A673 (cell line): ENCODE measurements at regions not wholly inside any gene's neighbourhood (a gene's known extent, or its start where the extent isn't known, plus 50 kb on each side); places are given as distances from the start of the nearest gene placed in this dataset.

Experiments used
- BruUV-seq: library from RNA; stranded (reverse); fragments of 400-500 nt; replicated peaks from 2 replicates; lab custom pipeline; 2021; lab: Mats Ljungman, UMichigan
- CTCF ChIA-PET: fragments of 300-600 bp; sonication (Branson Sonifier 250); formaldehyde crosslinking; loops from one replicate; lab custom pipeline; 2022; ENCODE audit warnings: antibody characterized with exemption; lab: Charles Lee
- POLR2A ChIA-PET: fragments of 300-600 bp; sonication (Branson Sonifier 250); formaldehyde crosslinking; loops from one replicate; lab custom pipeline; 2022; ENCODE audit warnings: antibody characterized with exemption; ENCODE audit not compliant: low non-redundant PET; lab: Charles Lee
- DNase-seq: peaks from one replicate; pipeline ENCODE4 v3.0.0-alpha.2; 2015; ENCODE audit warnings: low spot score
- H3K27ac ChIP-seq: fragments of 200-600 bp; sonication (generic); 2 replicates; pipeline ENCODE4 v1.5.1; 2016; ENCODE audit warnings: mixed run types, low read depth, mild to moderate bottlenecking, mixed read lengths, antibody characterized with exemption, low read length; ENCODE audit not compliant: poor library complexity, severe bottlenecking
- H3K27me3 ChIP-seq: fragments of 200-600 bp; sonication (generic); replicated peaks from 2 replicates; pipeline ENCODE4 v1.6.1; 2017; ENCODE audit warnings: mixed run types, low read depth, mild to moderate bottlenecking, mixed read lengths, antibody characterized with exemption, low read length; ENCODE audit not compliant: insufficient read depth, poor library complexity
- H3K36me3 ChIP-seq: fragments of 200-600 bp; sonication (generic); 2 replicates; pipeline ENCODE4 v1.6.1; 2016; ENCODE audit warnings: mixed run types, mild to moderate bottlenecking, mixed read lengths, antibody characterized with exemption, low read length; ENCODE audit not compliant: insufficient read depth, poor library complexity, severe bottlenecking
- H3K4me1 ChIP-seq: fragments of 200-600 bp; sonication (generic); 2 replicates; pipeline ENCODE4 v1.6.1; 2017; ENCODE audit warnings: mixed run types, mild to moderate bottlenecking, mixed read lengths, antibody characterized with exemption, low read length; ENCODE audit not compliant: insufficient read depth, poor library complexity, severe bottlenecking
- H3K4me3 ChIP-seq: fragments of 200-600 bp; sonication (generic); 2 replicates; pipeline ENCODE4 v1.5.1; 2016; ENCODE audit warnings: low read depth, mixed run types, mild to moderate bottlenecking, mixed read lengths, low read length; ENCODE audit not compliant: poor library complexity, severe bottlenecking
- H3K9me3 ChIP-seq: fragments of 200-600 bp; sonication (generic); 2 replicates; pipeline ENCODE4 v1.6.1; 2016; ENCODE audit warnings: mixed run types, low read depth, mild to moderate bottlenecking, mixed read lengths, antibody characterized with exemption, low read length; ENCODE audit not compliant: poor library complexity, severe bottlenecking
- CTCF ChIP-seq: fragments of 300-800, 200-600 bp; sonication (generic); conservative IDR thresholded peaks from 2 replicates; pipeline ENCODE4 v1.5.1; 2017; ENCODE audit warnings: low read depth, mild to moderate bottlenecking, antibody characterized with exemption, low read length, moderate library complexity, mixed read lengths
- EZH2 ChIP-seq: fragments of 200-600 bp; sonication (generic); IDR thresholded peaks from 2 replicates; pipeline ENCODE4 v1.6.1; 2017; ENCODE audit warnings: borderline replicate concordance, low read depth, mild to moderate bottlenecking, mixed read lengths, antibody characterized with exemption, low read length; ENCODE audit not compliant: poor library complexity, severe bottlenecking
- intact Hi-C: fragments of 100-400 bp; cut with micrococcal nuclease; formaldehyde crosslinking; loops from one replicate; pipeline ENCODE4 v1.10.0; 2022; ENCODE audit not compliant: unreplicated experiment

- Histone ChIP-seq H3K9me3 (peaks cover 12% of the 10 kb centered on the region), H3K4me1 (peaks cover 8% of the 10 kb centered on the region), H3K36me3 (no peaks in the 10 kb centered on the region), H3K27me3 (no peaks in the 10 kb centered on the region), H3K27ac (peak overlapping the region; percentile 21), H3K4me3 (no peak overlapping the region)
- TF ChIP-seq CTCF (no peak), EZH2 (no peak)
- intact Hi-C loops, result no loop called here
- BruUV-seq, result no TSS peak
- DNase-seq, result no peak
- POLR2A ChIA-PET, result no interaction called here
- CTCF ChIA-PET, result no interaction called here
These were observed 458.3 kb upstream of the CBLB start for GRCh38 chr3:106326941-106327695.

- no peaks in the 10 kb centered on the region for H3K36me3 ChIP-seq
- no peaks in the 10 kb centered on the region for H3K27me3 ChIP-seq
- no peak overlapping the region for H3K4me3 ChIP-seq
- intact Hi-C loops, result no loop called here
- no peak overlapping the region for H3K27ac ChIP-seq
- ChIA-PET CTCF (no interaction called here), POLR2A (no interaction called here)
- TF ChIP-seq EZH2 (no peak), CTCF (no peak)
- H3K9me3 ChIP-seq, result peaks cover 12% of the 10 kb centered on the region
- BruUV-seq, result no TSS peak
- no peak for DNase-seq
- peaks cover 8% of the 10 kb centered on the region for H3K4me1 ChIP-seq
These were observed 458.8 kb upstream of the CBLB start for GRCh38 chr3:106327696-106328025.

GRCh38 chr3:106328224-106328623, 459.4 kb upstream of the CBLB start:
- H3K4me1 ChIP-seq, result peaks cover 8% of the 10 kb centered on the region
- CTCF ChIA-PET, result no interaction called here

More at GRCh38 chr3:106328224-106328623, 459.4 kb upstream of the CBLB start:
- BruUV-seq, result no TSS peak
- Histone ChIP-seq H3K36me3 (no peaks in the 10 kb centered on the region), H3K9me3 (peaks cover 12% of the 10 kb centered on the region), H3K27ac (no peak overlapping the region), H3K27me3 (no peaks in the 10 kb centered on the region), H3K4me3 (no peak overlapping the region)
- intact Hi-C loops, result no loop called here
- no peak for DNase-seq
- POLR2A ChIA-PET, result no interaction called here
- no peak for TF ChIP-seq EZH2
- no peak for TF ChIP-seq CTCF
